Heart left ventricle (tissue), 13 donors: ENCODE measurements at regions not wholly inside any gene's neighbourhood (a gene's known extent, or its start where the extent isn't known, plus 50 kb on each side); places are given as distances from the start of the nearest gene placed in this dataset.

Source experiments
- CTCF ChIP-seq, 12 donors: fragments of 200-600 bp; sonication (generic) in 4 of 12; IDR thresholded peaks; one replicate each; pipeline versions ENCODE4 v1.5.0 to v1.8.0; 2018 to 2022; ENCODE audit warnings: antibody characterized with exemption in 12 of 12, mild to moderate bottlenecking in 5 of 12
- POLR2A ChIP-seq, 2 donors: fragments of 450-650 bp; IDR thresholded peaks; one replicate each; pipeline ENCODE4 v1.6.1; 2017; ENCODE audit warnings: antibody characterized with exemption in 2 of 2, mild to moderate bottlenecking in 2 of 2, moderate library complexity in 2 of 2
- donor health status: ischemic (EF 13 %, LVEDD 7.1; RV severe dilation, severe dysfunction).
- donor health status: DM: no; HTN: yes; CAD: no.
- donor health status: DM: no; HTN: no; CAD: no.
- donor health status: ischemic (EF 25% LVEDD 6.9; RV normal size, moderate dysfunction).
- donor health status: ischemic (EF 25% LVEDD 5.7; RV mildly dilated, moderate dysfunction).
- donor health status: ischemic (EF 35%, LVEDD 5.7; RV mildly dilated, moderate dysfunction).
- donor health status: nonischemic (EF 11% LVEDD 7.7; RV severe dilation, severe dysfunction).
- donor health status: DM: yes; HTN: yes; CAD: no.
- donor health status: PGD.
- donor health status: ischemic (EF 29% LVEDD 5.4; RV normal size, mild dysfunction).
- donor health status: nonischemic (EF 23%, LVEDD 6.1; RV moderate dilation, normal function).

GRCh38 chr13:100917011-100917410 is 242.4 kb upstream of the TMTC4 start:
- no peak for TF ChIP-seq CTCF (IDR thresholded peaks at IDR 0.05)
- TF ChIP-seq POLR2A (IDR thresholded peaks at IDR 0.05), result no peak
